ENCODE measurements at regions not wholly inside any gene's neighbourhood (a gene's known extent, or its start where the extent isn't known, plus 50 kb on each side); places are given as distances from the start of the nearest gene placed in this dataset.

DNA sequence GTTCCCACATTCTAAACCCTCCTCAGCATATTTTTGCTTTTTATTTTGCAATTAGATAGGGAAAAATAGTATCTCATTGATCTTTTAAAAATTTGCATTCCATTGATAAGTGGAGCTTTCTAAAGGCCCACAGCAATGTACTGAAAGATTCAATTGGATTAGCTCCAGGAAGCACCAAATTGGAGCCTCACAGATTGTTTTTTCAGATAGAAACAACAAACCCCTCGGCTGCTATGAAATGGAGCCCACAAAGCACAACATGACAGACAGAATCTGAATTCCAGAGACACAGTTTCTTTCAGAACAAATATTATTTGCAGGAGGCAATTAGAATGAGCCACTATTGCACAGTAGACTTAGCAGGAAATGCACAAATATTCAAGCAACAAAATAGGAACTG lies 58.9 kb upstream of the KIF26B start:
- H3K4me2 ChIP-seq (ENCODE audit: control insufficient read depth, insufficient read depth) = no peak overlapping the region
- in situ Hi-C loops (cut with MboI) = no loop called here
- H2AFZ ChIP-seq (ENCODE audit: control insufficient read depth, low read depth, low read length) = no peak overlapping the region
- POLR2A ChIA-PET = interaction anchor here (0.6 kb wide), 1 partner anchor 1191 kb away, joined by 4 read pairs; no protein-coding TSS in a partner anchor
- BruUV-seq (replicated peaks) = no TSS peak
- CTCF ChIA-PET = no interaction called here
- intact Hi-C loops (cut with micrococcal nuclease; ENCODE audit: unreplicated experiment) = no loop called here
- no peaks in the 10 kb centered on the region for H3K36me3 ChIP-seq (ENCODE audit: control insufficient read depth in 2 of 2, insufficient read depth in 2 of 2, low read length in 1 of 2)
- DNase-seq (ENCODE audit: low read depth, low spot score) (no peak), FAIRE-seq (no peak), ATAC-seq (no peak)
- no peaks in the 10 kb centered on the region for H3K79me2 ChIP-seq (ENCODE audit: control insufficient read depth, insufficient read depth, low read length)
- no peaks in the 10 kb centered on the region for H3K9me3 ChIP-seq (replicated peaks; ENCODE audit: control insufficient read depth, insufficient read depth, low read length)
- H3K9ac ChIP-seq (ENCODE audit: control insufficient read depth, insufficient read depth, low read length) = no peak overlapping the region
- SMC1A ChIA-PET (ENCODE audit: uncharacterized antibody, unreplicated experiment) = no interaction called here
- no peaks in the 10 kb centered on the region; a peak in 1 of 4 replicates for H3K27me3 ChIP-seq (replicated peaks in 1 of 2; ENCODE audit: control insufficient read depth in 2 of 2, insufficient read depth in 2 of 2, low read length in 1 of 2)
- 0% methylated on average over 1 of the region's 1 CpG for WGBS (ENCODE audit: insufficient coverage, insufficient replicate concordance, low lambda C conversion rate, missing lambda C conversion rate)
- H4K20me1 ChIP-seq (ENCODE audit: control insufficient read depth, insufficient read depth) = no peaks in the 10 kb centered on the region
- TF ChIP-seq, protein P1, sequence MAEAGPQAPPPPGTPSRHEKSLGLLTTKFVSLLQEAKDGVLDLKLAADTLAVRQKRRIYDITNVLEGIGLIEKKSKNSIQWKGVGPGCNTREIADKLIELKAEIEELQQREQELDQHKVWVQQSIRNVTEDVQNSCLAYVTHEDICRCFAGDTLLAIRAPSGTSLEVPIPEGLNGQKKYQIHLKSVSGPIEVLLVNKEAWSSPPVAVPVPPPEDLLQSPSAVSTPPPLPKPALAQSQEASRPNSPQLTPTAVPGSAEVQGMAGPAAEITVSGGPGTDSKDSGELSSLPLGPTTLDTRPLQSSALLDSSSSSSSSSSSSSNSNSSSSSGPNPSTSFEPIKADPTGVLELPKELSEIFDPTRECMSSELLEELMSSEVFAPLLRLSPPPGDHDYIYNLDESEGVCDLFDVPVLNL (IDR thresholded peaks at IDR 0.05; ENCODE audit: low read depth, low read length) = no peak
- TF ChIP-seq DPF2 (IDR thresholded peaks at IDR 0.05) = no peak
- no peak for TF ChIP-seq CHD1 (IDR thresholded peaks at IDR 0.05; ENCODE audit: low read depth, low read length)
- TF ChIP-seq NRF1 (conservative IDR thresholded peaks at IDR 0.05; ENCODE audit: low read depth, low read length) = no peak
- no peak for TF ChIP-seq BCL11A (IDR thresholded peaks at IDR 0.05; ENCODE audit: low read depth, low read length)
- TF ChIP-seq ZZZ3 (IDR thresholded peaks at IDR 0.05; ENCODE audit: control insufficient read depth, insufficient read length, low read depth) = no peak
- TF ChIP-seq SMAD1 (IDR thresholded peaks at IDR 0.05; ENCODE audit: low read depth, partially characterized antibody) = no peak
- TF ChIP-seq, protein P2, sequence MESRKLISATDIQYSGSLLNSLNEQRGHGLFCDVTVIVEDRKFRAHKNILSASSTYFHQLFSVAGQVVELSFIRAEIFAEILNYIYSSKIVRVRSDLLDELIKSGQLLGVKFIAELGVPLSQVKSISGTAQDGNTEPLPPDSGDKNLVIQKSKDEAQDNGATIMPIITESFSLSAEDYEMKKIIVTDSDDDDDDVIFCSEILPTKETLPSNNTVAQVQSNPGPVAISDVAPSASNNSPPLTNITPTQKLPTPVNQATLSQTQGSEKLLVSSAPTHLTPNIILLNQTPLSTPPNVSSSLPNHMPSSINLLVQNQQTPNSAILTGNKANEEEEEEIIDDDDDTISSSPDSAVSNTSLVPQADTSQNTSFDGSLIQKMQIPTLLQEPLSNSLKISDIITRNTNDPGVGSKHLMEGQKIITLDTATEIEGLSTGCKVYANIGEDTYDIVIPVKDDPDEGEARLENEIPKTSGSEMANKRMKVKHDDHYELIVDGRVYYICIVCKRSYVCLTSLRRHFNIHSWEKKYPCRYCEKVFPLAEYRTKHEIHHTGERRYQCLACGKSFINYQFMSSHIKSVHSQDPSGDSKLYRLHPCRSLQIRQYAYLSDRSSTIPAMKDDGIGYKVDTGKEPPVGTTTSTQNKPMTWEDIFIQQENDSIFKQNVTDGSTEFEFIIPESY (IDR thresholded peaks at IDR 0.05) = no peak
- no peak for TF ChIP-seq MXI1 (IDR thresholded peaks at IDR 0.05; ENCODE audit: low read depth, low read length)
- H3K4me3 ChIP-seq = no peak overlapping the region
- RAD21 ChIA-PET (ENCODE audit: unreplicated experiment) = no interaction called here
- no peak overlapping the region for H3K27ac ChIP-seq (ENCODE audit: control insufficient read depth, insufficient read depth)
- H3K4me1 ChIP-seq (ENCODE audit: control insufficient read depth, insufficient read depth, low read length) = no peaks in the 10 kb centered on the region
